Testis (tissue), 2 donors: ENCODE measurements at regions not wholly inside any gene's neighbourhood (a gene's known extent, or its start where the extent isn't known, plus 50 kb on each side); places are given as distances from the start of the nearest gene placed in this dataset.

Experiments used
- CTCF ChIP-seq, 3 experiments: fragments of 450-650 bp in 2 of 3; fragments of 200-600 bp in 1 of 3; sonication (generic) in 1 of 3; IDR thresholded peaks; one replicate each; pipeline ENCODE4 v1.5.1; 2016 to 2019; ENCODE audit warnings: antibody characterized with exemption in 3 of 3, mild to moderate bottlenecking in 2 of 3, moderate library complexity in 1 of 3
- POLR2A ChIP-seq: fragments of 450-650 bp; IDR thresholded peaks from one replicate; pipeline ENCODE4 v1.6.1; 2017; ENCODE audit warnings: antibody characterized with exemption, mild to moderate bottlenecking, moderate library complexity

GRCh38 chr7:35992436-35992835 is 160.6 kb upstream of the EEPD1 start:
- TF ChIP-seq POLR2A (no peak), CTCF (IDR thresholded peaks at IDR 0.05) (no peak)
